Thyroid gland (tissue), 4 donors: ENCODE measurements at regions not wholly inside any gene's neighbourhood (a gene's known extent, or its start where the extent isn't known, plus 50 kb on each side); places are given as distances from the start of the nearest gene placed in this dataset.

ENCODE experiments used
- DNase-seq, 2 donors: peaks; one replicate each; pipeline ENCODE4 v3.0.0-alpha.2; 2019
- H3K27ac ChIP-seq, 3 donors: fragments of 200-600 bp; sonication (generic); 1 replicate in 2 of 3; 2 replicates in 1 of 3; pipeline ENCODE4 v1.5.1; 2016 to 2019; ENCODE audit warnings: mild to moderate bottlenecking in 1 of 3, moderate library complexity in 1 of 3
- H3K27me3 ChIP-seq: fragments of 200-600 bp; sonication (generic); one replicate; pipeline ENCODE4 v1.5.1; 2019
- H3K36me3 ChIP-seq, 2 donors: fragments of 200-600 bp; sonication (generic); one replicate each; pipeline ENCODE4 v1.5.1; 2016 to 2019
- H3K4me1 ChIP-seq, 2 donors: fragments of 200-600 bp; sonication (generic); one replicate each; pipeline ENCODE4 v1.5.1; 2017 to 2019
- H3K4me3 ChIP-seq, 3 donors: fragments of 200-600 bp; sonication (generic); replicated peaks in 1 of 3; 1 replicate in 2 of 3; 2 replicates in 1 of 3; pipeline ENCODE4 v1.5.1; 2016; ENCODE audit warnings: mild to moderate bottlenecking in 1 of 3
- H3K9me3 ChIP-seq: fragments of 200-600 bp; sonication (generic); one replicate; pipeline ENCODE4 v1.5.1; 2017
- CTCF ChIP-seq, 6 experiments: fragments of 200-600 bp in 3 of 6; fragments of 450-650 bp in 3 of 6; sonication (generic) in 3 of 6; IDR thresholded peaks; one replicate each; pipeline ENCODE4 v1.5.1; 2016 to 2019; ENCODE audit warnings: antibody characterized with exemption in 6 of 6, mild to moderate bottlenecking in 2 of 6, inconsistent platforms in 1 of 6, moderate library complexity in 1 of 6
- POLR2A ChIP-seq, 2 donors: fragments of 450-650 bp; IDR thresholded peaks; one replicate each; pipeline ENCODE4 v1.6.1; 2017; ENCODE audit warnings: antibody characterized with exemption in 2 of 2, mild to moderate bottlenecking in 2 of 2, moderate library complexity in 1 of 2
- WGBS, 2 donors: methylation state at CpG; one replicate each; pipeline ENCODE4 v1.1.5; 2017; 5-methylcytosine and 5-hydroxymethylcytosine counted together
- intact Hi-C: fragments of 100-400 bp; cut with DNase I; formaldehyde crosslinking; loops from one replicate; pipeline ENCODE4 v1.15.1; 2023

GRCh38 chr16:86846136-86846535 lies 267.8 kb downstream of the FOXL1 start:
- intact Hi-C loops: no loop called here
- no peaks in the 10 kb centered on the region for H3K9me3 ChIP-seq
- 79% methylated on average over 7 of the region's 7 CpGs for WGBS, 2 donors
- DNase-seq: no peak
- H3K27me3 ChIP-seq: no peaks in the 10 kb centered on the region
- TF ChIP-seq CTCF (IDR thresholded peaks at IDR 0.05) (no peak), POLR2A (IDR thresholded peaks at IDR 0.05) (no peak)
- H3K4me1 ChIP-seq: no peaks in the 10 kb centered on the region
- no peak overlapping the region for H3K27ac ChIP-seq
- no peaks in the 10 kb centered on the region for H3K36me3 ChIP-seq
- no peak overlapping the region for H3K4me3 ChIP-seq

- DNase-seq: no peak
- no peaks in the 10 kb centered on the region for H3K36me3 ChIP-seq
- WGBS, 2 donors: 31 to 54% methylated on average over 5 to 7 of the region's 8 CpGs
- no peak overlapping the region for H3K4me3 ChIP-seq
- TF ChIP-seq POLR2A (IDR thresholded peaks at IDR 0.05) (no peak), CTCF (IDR thresholded peaks at IDR 0.05) (no peak)
- intact Hi-C loops: no loop called here
- H3K27ac ChIP-seq: no peak overlapping the region
- H3K9me3 ChIP-seq: no peaks in the 10 kb centered on the region
- H3K4me1 ChIP-seq: no peaks in the 10 kb centered on the region
- no peaks in the 10 kb centered on the region for H3K27me3 ChIP-seq
These were observed 270.5 kb downstream of the FOXL1 start for GRCh38 chr16:86848821-86849220.

- intact Hi-C loops: no loop called here
- DNase-seq: peak in 1 of 2 donors; percentile 7
These were observed 272.3 kb downstream of the FOXL1 start for GRCh38 chr16:86850670-86851069.

GRCh38 chr16:86852135-86852534 lies 273.8 kb downstream of the FOXL1 start:
- H3K9me3 ChIP-seq: no peaks in the 10 kb centered on the region
- no peaks in the 10 kb centered on the region for H3K36me3 ChIP-seq
- H3K27ac ChIP-seq: no peak overlapping the region
- intact Hi-C loops: no loop called here
- H3K4me3 ChIP-seq: no peak overlapping the region
- no peaks in the 10 kb centered on the region for H3K4me1 ChIP-seq
- no peaks in the 10 kb centered on the region for H3K27me3 ChIP-seq
- DNase-seq: no peak
- no peak for TF ChIP-seq POLR2A (IDR thresholded peaks at IDR 0.05)
- TF ChIP-seq CTCF (IDR thresholded peaks at IDR 0.05): no peak
- WGBS, 2 donors: 97 to 98% methylated on average over 2 of the region's 2 CpGs

More at GRCh38 chr16:86850670-86851069, 272.3 kb downstream of the FOXL1 start:
- Histone ChIP-seq H3K36me3 (no peaks in the 10 kb centered on the region), H3K4me1 (no peaks in the 10 kb centered on the region), H3K27ac (no peak overlapping the region), H3K9me3 (no peaks in the 10 kb centered on the region), H3K27me3 (no peaks in the 10 kb centered on the region), H3K4me3 (no peak overlapping the region)
- 51 to 60% methylated on average over 12 of the region's 12 CpGs for WGBS, 2 donors
- TF ChIP-seq CTCF (IDR thresholded peaks at IDR 0.05): no peak
- no peak for TF ChIP-seq POLR2A (IDR thresholded peaks at IDR 0.05)

GRCh38 chr16:86854058-86854621 lies 275.8 kb downstream of the FOXL1 start:
- Histone ChIP-seq H3K27ac (no peak overlapping the region), H3K4me1 (no peaks in the 10 kb centered on the region), H3K27me3 (no peaks in the 10 kb centered on the region), H3K4me3 (no peak overlapping the region), H3K36me3 (no peaks in the 10 kb centered on the region), H3K9me3 (no peaks in the 10 kb centered on the region)
- TF ChIP-seq POLR2A (IDR thresholded peaks at IDR 0.05): no peak
- TF ChIP-seq CTCF (IDR thresholded peaks at IDR 0.05): no peak
- DNase-seq: no peak
- intact Hi-C loops: no loop called here
- 61 to 65% methylated on average over 11 of the region's 11 CpGs for WGBS, 2 donors
